HG03469 (cell line): ENCODE measurements at regions not wholly inside any gene's neighbourhood (a gene's known extent, or its start where the extent isn't known, plus 50 kb on each side); places are given as distances from the start of the nearest gene placed in this dataset.
A peak's percentile ranks its signal among the peaks of the same experiment; 100 is the strongest.
"Not testable (repeated sequence)": the region's sequence is repeated elsewhere in the genome, so short reads cannot be mapped to it uniquely, and the experiment has no call there.

Experiments used
- ATAC-seq: cut with Tn5 transposase; IDR thresholded peaks from one replicate; pipeline ENCODE4 v1.9.1; 2021; ENCODE audit warnings: mild to moderate bottlenecking, moderate library complexity, moderate number of reproducible peaks; ENCODE audit not compliant: unreplicated experiment

DNA sequence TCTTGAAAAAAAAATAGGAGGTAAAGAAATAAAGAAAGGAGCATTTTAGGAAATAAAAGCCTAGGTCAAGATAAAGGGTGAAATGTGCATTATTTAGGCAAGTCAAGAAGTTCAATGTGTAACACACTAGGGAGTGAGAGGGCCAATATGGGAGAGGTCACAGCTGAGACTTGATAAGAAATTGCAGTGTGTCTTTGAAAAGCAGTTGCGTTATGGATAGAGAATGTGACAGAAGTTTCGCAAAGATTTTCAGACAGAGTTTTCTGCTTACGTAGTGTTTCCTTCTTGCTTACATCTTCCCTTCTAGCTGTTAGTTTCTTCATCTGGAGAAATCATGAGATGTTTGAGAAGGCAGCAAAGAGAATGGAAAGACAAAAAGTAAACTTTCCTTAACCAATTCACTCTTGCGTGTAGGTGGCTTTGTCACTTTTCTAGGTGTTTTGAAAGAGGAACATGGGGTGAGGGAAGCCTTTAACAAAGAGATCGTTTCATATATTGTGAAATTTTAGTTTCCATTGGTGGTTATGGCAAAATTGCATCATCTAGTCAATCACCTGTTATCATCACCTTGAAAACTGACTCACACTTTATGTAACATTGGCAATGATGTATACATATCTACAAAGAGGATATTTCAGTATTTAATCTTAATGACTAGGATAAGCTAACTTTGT, 975.5 kb downstream of the OLFM4 start:
- no peak for ATAC-seq

DNA sequence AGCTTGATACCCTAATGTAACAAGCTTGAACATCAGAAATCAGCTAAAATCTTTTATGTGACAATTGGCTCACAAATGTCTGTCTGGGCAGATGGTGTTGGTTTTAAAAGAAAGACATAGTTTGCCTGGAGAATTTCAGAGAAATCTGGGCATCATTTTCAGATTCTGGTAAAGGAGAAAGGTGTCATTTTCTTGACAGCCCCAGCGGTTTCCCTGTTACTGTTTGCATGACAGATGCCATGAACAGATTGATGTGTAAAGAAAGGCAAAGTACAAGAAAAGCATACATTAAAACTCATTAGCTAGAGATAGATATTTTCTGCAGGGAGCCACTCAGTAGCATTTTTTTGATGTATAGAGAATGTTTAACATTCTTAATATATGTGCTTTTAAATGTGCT, 987.9 kb downstream of the OLFM4 start:
- no peak for ATAC-seq

DNA sequence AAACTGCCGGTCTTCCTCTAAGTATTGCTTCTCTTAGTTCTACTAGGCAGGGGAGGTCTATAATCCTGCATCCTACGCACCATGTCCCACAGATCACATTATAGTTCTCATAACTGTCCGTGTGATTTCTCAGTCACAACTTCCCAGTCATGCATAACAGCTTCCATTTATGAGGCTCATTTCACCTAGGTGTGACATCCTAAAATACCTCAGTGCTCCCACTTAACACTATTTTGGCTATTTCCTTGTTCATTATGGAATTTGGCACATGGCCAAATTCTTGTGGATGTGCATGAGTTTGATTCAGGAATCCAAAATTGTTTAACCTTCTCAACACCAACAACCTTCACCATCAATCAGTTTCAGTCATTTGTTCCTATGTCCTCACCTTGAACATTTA, 989.9 kb downstream of the OLFM4 start:
- no peak for ATAC-seq

- ATAC-seq, result peak; percentile 100
These were observed 1000.6 kb downstream of the OLFM4 start for GRCh38 chr13:54029226-54029625.

- ATAC-seq, result no peak
These were observed 1001.1 kb downstream of the OLFM4 start for GRCh38 chr13:54029720-54030119.

DNA sequence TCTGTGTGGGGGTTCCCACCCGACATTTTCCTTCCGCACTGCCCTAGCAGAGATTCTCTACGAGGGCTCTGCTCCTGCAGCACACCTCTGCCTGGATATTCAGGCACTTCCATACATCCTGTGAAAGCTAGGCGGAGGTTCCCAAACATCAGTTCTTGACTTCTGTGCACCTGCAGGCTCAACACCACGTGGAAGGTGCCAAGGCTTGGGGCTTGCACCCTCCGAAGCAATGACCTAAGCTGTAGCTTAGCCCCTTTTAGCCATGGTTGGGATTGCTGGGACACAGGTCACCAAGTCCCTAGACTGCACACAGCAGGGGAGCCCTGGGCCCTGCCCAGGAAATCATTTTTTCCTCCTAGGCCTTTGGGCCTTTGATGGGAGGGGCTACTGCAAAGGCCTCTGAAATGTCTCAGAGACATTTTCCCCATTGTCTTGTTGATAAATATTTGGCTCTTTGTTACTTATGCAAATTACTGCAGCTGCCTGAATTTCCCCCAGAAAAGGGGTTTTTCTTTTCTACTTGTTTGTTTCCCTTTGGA, 1004.8 kb downstream of the OLFM4 start:
- ATAC-seq, result no peak

GRCh38 chr13:54034047-54034446, 1005.4 kb downstream of the OLFM4 start:
- ATAC-seq, result no peak

- ATAC-seq, result not testable (repeated sequence)
These were observed 1028.8 kb downstream of the OLFM4 start for GRCh38 chr13:54057416-54057815.

DNA sequence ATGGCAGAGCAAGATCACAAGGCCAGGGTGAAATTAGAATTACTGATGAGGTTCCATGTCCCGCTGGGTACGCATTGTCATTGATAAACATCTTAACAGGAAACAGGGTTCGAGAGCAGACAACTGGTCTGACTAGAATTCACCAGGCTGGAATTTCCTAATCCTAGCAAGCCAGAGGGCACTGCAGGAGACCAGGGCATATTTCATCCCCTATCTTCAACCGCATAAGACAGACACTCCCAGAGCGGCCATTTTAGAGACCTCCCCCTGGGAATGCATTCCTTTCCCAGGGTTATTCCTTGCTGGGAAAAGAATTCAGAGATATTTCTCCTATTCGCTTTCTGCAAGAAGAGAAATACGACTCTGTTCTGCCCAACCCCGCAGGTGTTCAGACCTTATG, 1041.3 kb downstream of the OLFM4 start:
- ATAC-seq, result not testable (repeated sequence)

DNA sequence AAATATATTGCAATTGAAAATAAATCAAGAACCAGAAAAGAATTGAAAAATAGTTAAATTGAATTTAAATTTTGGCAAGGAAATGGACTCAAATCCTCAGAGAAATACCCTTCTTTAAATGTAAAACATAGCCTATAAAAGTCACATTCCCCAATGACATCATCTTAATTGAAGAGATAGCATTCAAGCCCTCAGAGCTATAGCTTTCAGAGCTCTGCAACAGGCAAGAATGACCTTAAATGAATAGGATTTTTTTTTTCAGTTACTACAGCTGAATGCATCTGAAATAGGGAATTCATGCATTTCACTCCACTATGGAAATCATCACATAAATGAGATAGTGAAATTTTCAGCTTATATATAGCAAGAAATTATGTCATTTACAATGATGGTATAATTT, 1049.0 kb downstream of the OLFM4 start:
- ATAC-seq, result no peak

DNA sequence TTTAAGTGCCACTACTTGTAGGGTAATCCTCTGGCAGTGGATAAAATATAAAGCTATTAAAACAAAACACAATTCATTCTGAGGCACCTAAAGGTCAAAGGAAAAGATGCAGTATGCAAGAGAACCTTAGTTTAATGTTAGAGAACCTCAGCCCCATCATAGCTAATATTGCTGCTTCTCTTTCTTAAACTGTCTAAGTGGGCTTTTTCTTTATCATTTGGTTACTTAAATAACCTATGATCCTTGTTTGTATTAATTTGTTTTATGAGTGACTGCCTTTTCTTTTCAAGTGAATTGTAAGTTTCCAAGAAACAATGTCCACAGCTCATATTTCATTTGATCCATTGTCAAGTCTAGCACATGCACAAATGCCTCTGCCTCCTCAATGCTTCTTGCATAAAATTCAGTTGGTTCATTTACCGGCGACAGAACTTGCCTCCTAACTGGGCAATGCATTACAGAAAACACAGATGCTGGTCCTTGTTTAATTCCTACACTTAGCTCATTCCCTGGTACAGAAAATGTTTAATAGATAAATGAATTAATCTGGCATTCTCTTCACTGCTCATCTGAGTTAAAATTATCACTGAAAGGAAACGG, 1049.8 kb downstream of the OLFM4 start:
- ATAC-seq, result no peak

DNA sequence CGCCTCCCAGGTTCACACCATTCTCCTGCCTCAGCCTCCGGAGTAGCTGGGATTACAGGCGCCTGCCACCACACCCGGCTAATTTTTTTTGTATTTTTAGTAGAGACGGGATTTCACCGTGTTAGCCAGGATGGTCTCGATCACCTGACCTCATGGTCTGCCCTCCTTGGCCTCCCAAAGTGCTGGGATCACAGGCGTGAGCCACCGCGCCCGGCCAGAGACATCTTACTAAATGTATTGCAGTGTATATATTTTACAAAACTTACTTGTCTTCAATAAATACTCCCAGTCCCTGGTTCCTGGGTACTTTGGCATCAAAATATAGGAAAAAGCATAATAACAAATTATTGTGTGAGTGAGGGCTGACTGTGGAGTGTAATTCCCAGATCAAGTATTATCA, 1053.7 kb downstream of the OLFM4 start:
- not testable (repeated sequence) for ATAC-seq

DNA sequence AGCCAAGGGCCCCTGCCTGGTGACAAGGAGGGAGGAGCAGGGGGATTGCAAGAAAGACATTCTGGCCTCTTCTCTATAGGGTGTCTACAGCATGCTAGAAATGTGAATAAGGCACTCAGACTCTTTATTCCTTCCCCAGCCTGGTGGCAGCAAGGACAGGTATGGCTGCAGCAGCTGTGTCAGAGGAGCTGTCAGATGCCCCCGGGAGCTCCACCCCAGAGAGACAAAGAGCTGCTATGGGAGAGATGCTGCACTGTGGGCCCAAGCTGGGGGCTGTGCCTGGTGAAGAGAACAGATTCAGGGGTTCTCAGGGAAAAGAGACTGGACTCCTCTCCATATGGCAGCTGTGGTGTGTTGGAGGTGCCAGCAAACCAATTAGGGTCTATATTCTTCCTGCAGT, 1063.3 kb downstream of the OLFM4 start:
- ATAC-seq, result no peak

DNA sequence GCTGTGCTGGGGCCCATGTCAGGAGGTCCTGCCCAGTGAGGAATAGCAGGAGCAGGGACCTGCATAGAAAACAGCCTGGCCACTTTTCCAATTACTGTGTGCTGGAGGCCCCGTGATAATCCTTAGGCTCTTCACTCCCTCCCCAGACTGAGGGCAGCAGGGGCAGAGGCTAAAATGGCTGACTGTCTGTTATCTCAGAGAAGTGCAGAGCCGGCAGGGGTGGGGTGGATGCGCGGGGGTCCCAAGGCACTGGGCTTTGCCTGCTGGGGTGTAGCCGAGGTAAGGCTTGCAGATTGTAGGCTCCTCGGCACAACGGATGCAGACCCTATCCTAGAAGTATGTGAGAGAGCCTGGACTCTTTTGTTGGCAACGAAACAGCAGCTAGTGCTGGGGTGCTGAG, 1064.1 kb downstream of the OLFM4 start:
- no peak for ATAC-seq

GRCh38 chr13:54110597-54110996, 1082.0 kb downstream of the OLFM4 start:
- no peak for ATAC-seq

- ATAC-seq, result no peak
These were observed 1096.1 kb downstream of the OLFM4 start for GRCh38 chr13:54124700-54125099.

DNA sequence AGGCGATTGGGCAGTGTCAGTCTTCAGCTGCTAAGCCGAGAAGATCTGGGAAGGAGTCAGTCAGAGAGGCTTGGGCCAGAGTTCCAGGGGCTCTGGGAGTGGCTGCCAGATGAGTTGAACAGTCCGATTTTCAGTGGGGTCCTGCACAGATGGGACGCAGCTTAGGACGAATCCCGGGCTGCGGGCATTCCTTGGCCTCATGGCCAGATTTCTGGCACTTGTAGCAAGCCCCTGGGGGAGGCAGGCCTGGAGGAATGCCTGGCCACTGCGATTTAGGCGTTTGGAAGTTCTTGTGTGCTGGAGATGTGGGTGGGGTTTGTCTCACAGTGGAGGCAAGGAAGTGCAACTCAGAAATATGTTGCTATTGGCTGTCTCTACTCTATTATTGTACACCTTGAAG, 1102.3 kb downstream of the OLFM4 start:
- ATAC-seq, result not testable (repeated sequence)

- ATAC-seq, result not testable (repeated sequence)
These were observed 1102.8 kb downstream of the OLFM4 start for GRCh38 chr13:54131433-54131832.

GRCh38 chr13:54132127-54132526, 1103.5 kb downstream of the OLFM4 start:
- ATAC-seq, result not testable (repeated sequence)

- not testable (repeated sequence) for ATAC-seq
These were observed 1104.1 kb downstream of the OLFM4 start for GRCh38 chr13:54132720-54133119.

DNA sequence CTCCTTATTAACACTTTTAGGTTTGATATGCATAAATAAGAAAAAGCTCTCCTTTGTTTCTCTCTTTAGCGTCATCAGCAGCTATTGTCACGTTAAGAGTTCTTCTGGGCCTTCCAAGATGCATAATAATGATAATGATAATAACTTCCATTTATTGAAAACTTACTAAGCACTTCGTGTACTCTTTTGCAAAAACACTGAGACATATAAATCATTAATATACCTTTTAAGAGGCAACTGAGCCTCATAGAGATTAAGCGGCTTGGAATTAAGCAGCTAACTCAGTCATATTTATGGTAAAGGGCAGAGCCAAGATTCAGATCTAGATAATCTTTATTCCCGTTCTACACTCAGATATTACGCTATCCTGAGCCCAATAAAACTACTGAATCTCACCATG, 1105.1 kb downstream of the OLFM4 start:
- no peak for ATAC-seq

DNA sequence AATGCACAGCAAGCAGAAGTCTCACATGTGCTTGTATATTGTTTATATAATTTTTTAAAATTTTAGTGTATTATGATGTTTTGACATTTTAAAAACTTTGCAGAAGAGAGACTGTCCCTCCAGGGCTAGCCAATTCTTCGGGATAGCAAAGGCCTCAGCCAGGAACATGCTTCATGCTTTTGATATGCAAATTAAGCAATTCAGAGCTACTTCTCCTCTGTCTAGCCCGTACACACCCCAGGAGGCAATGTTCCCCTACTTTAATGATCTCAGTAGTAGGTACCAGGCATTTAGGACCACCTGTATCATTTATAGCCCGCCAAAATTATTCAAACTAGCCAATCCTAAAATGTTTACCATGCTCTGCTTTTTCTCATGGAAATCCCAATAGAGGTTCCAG, 1116.2 kb downstream of the OLFM4 start:
- ATAC-seq, result no peak

GRCh38 chr13:54150851-54151250, 1122.2 kb downstream of the OLFM4 start:
- no peak for ATAC-seq
